ENCODE measurements at regions not wholly inside any gene's neighbourhood (a gene's known extent, or its start where the extent isn't known, plus 50 kb on each side); places are given as distances from the start of the nearest gene placed in this dataset.

GRCh38 chr2:150090031-150090430 lies 397.4 kb downstream of the RND3 start:
- WGBS, 2 donors: 14 to 37% methylated on average over 1 of the region's 1 CpG
- intact Hi-C loops (cut with DNase I): no loop called here
- Histone ChIP-seq H3K36me3 (replicated peaks in 1 of 2; ENCODE audit: insufficient read depth in 1 of 2, low read depth in 2 of 2) (no peaks in the 10 kb centered on the region), H3K9me3 (no peaks in the 10 kb centered on the region), H3K27ac (no peak overlapping the region), H3K27me3 (no peaks in the 10 kb centered on the region), H3K4me1 (no peaks in the 10 kb centered on the region), H3K4me3 (no peak overlapping the region)
- DNase-seq (no peak), ATAC-seq (no peak)
- TF ChIP-seq POLR2A (IDR thresholded peaks at IDR 0.05): no peak
- TF ChIP-seq, protein P1, sequence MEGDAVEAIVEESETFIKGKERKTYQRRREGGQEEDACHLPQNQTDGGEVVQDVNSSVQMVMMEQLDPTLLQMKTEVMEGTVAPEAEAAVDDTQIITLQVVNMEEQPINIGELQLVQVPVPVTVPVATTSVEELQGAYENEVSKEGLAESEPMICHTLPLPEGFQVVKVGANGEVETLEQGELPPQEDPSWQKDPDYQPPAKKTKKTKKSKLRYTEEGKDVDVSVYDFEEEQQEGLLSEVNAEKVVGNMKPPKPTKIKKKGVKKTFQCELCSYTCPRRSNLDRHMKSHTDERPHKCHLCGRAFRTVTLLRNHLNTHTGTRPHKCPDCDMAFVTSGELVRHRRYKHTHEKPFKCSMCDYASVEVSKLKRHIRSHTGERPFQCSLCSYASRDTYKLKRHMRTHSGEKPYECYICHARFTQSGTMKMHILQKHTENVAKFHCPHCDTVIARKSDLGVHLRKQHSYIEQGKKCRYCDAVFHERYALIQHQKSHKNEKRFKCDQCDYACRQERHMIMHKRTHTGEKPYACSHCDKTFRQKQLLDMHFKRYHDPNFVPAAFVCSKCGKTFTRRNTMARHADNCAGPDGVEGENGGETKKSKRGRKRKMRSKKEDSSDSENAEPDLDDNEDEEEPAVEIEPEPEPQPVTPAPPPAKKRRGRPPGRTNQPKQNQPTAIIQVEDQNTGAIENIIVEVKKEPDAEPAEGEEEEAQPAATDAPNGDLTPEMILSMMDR (IDR thresholded peaks at IDR 0.05): no peak

GRCh38 chr2:150088538-150088937 lies 398.9 kb downstream of the RND3 start:
- Histone ChIP-seq H3K36me3 (replicated peaks in 1 of 2; ENCODE audit: insufficient read depth in 1 of 2, low read depth in 2 of 2) (no peaks in the 10 kb centered on the region), H3K4me1 (no peaks in the 10 kb centered on the region), H3K27me3 (no peaks in the 10 kb centered on the region), H3K9me3 (no peaks in the 10 kb centered on the region), H3K27ac (no peak overlapping the region), H3K4me3 (no peak overlapping the region)
- ATAC-seq: no peak
- 89 to 92% methylated on average over 3 of the region's 3 CpGs for WGBS, 2 donors
- intact Hi-C loops (cut with DNase I): no loop called here
- TF ChIP-seq, protein P1 (IDR thresholded peaks at IDR 0.05): no peak
- no peak for TF ChIP-seq POLR2A (IDR thresholded peaks at IDR 0.05)
- DNase-seq: no peak

- WGBS, 2 donors: 97 to 99% methylated on average over 2 of the region's 2 CpGs
- intact Hi-C loops (cut with DNase I): no loop called here
- Histone ChIP-seq H3K9me3 (no peaks in the 10 kb centered on the region), H3K27ac (no peak overlapping the region), H3K4me3 (no peak overlapping the region), H3K36me3 (replicated peaks in 1 of 2; ENCODE audit: insufficient read depth in 1 of 2, low read depth in 2 of 2) (no peaks in the 10 kb centered on the region), H3K4me1 (no peaks in the 10 kb centered on the region), H3K27me3 (no peaks in the 10 kb centered on the region)
- TF ChIP-seq, protein P1 (IDR thresholded peaks at IDR 0.05): no peak
- TF ChIP-seq POLR2A (IDR thresholded peaks at IDR 0.05): no peak
- no peak for DNase-seq
- no peak for ATAC-seq
These were observed 402.0 kb downstream of the RND3 start for GRCh38 chr2:150085478-150085877.

DNA sequence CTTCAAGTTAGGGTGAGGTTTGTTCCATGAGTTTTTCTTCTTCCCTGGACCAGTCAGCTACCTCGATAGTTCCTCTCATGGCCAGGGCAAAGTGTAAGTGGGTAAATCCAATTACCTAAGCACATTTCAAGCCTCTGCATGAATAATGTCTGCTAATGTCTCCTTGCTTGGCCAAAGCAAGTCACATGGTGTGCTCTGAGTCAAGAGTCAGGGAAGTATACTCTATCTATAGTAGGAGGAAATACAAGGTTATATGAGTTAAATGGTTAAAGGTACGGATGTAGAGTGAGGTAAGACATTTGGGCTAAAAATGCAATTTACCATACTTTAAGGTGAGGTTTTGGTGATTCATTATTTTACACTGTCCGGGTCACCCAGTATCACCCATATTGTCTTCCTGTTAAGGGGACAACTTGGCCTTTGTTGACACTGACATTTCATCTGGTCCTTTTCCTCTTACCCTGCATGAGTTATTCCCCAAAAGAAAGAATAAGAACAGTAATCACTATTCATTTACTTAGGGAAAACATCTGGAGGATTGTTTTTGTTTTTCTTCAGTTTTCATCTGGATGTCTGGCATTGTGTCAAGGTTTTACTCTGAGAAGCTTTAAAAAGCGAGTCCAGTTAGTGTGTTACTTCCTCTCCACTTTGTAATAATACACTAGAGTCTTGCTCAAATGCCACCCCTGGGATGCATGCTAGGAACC lies 405.5 kb downstream of the RND3 start:
- TF ChIP-seq, protein P1 (IDR thresholded peaks at IDR 0.05): no peak
- no peak for TF ChIP-seq POLR2A (IDR thresholded peaks at IDR 0.05)
- no peak for ATAC-seq
- H3K36me3 ChIP-seq (replicated peaks in 1 of 2; ENCODE audit: insufficient read depth in 1 of 2, low read depth in 2 of 2): no peaks in the 10 kb centered on the region
- no peaks in the 10 kb centered on the region for H3K9me3 ChIP-seq
- intact Hi-C loops (cut with DNase I): no loop called here
- no peak overlapping the region for H3K27ac ChIP-seq
- no peak overlapping the region for H3K4me3 ChIP-seq
- no peaks in the 10 kb centered on the region for H3K4me1 ChIP-seq
- no peak for DNase-seq
- no peaks in the 10 kb centered on the region for H3K27me3 ChIP-seq
- 75 to 76% methylated on average over 4 of the region's 4 CpGs for WGBS, 2 donors

GRCh38 chr2:150076281-150076680 lies 411.2 kb downstream of the RND3 start:
- Histone ChIP-seq H3K4me1 (no peaks in the 10 kb centered on the region), H3K4me3 (no peak overlapping the region), H3K27me3 (no peaks in the 10 kb centered on the region), H3K36me3 (replicated peaks in 1 of 2; ENCODE audit: insufficient read depth in 1 of 2, low read depth in 2 of 2) (no peaks in the 10 kb centered on the region), H3K27ac (no peak overlapping the region), H3K9me3 (no peaks in the 10 kb centered on the region)
- no peak for DNase-seq
- TF ChIP-seq, protein P1 (IDR thresholded peaks at IDR 0.05): no peak
- TF ChIP-seq POLR2A (IDR thresholded peaks at IDR 0.05): no peak
- 72 to 80% methylated on average over 1 of the region's 1 CpG for WGBS, 2 donors
- no peak for ATAC-seq
- intact Hi-C loops (cut with DNase I): no loop called here
